ENCODE measurements at regions not wholly inside any gene's neighbourhood (a gene's known extent, or its start where the extent isn't known, plus 50 kb on each side); places are given as distances from the start of the nearest gene placed in this dataset.

DNA sequence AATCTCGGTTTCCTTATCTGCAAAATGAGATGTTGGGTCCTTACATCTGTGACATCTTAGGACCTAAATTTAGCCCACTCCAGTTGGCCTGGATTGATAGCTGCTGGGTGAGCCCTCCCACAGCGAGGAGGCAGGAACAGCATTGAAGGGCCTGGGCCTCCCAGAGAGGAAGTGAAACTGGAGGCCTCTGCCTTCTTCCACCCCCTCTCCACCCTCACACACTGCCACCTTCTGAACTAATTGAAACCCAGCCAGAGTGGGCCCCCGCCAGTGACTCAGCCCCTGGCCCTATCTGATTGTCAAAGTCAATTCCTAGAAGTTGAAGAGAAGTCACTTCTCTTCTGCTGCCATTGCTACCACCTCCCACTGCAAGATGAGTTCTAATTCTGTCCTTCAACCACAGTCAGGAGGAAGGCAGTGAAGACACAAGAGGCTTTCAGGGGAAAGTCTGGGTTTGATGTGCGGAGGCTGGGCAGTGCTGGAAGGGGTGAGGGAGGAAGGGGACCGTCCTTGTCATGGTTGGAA lies 55.2 kb upstream of the NEK6 start:
- no peak overlapping the region for H3K9ac ChIP-seq (ENCODE audit: control insufficient read depth, extremely low read depth, insufficient read depth, low read length)
- no peak overlapping the region for H3K4me2 ChIP-seq (ENCODE audit: control insufficient read depth, extremely low read depth, insufficient read depth, low read depth, low read length)
- no peak overlapping the region for H3K27ac ChIP-seq (ENCODE audit: control insufficient read depth, insufficient read depth, low read length)
- H3K27me3 ChIP-seq (ENCODE audit: control insufficient read depth, extremely low read depth, insufficient read depth, low read length), result peaks cover 14% of the 10 kb centered on the region
- no peak overlapping the region for H2AFZ ChIP-seq (ENCODE audit: control insufficient read depth, low read length)
- no peak overlapping the region for H3K4me3 ChIP-seq (ENCODE audit: control insufficient read depth in 2 of 3, extremely low read depth in 1 of 3, insufficient read depth in 2 of 3, low read depth in 1 of 3, low read length in 3 of 3)
- FAIRE-seq (no peak), DNase-seq (ENCODE audit: low read depth, low spot score) (no peak)
- H3K4me1 ChIP-seq (ENCODE audit: control insufficient read depth, extremely low read depth, insufficient read depth, low read length), result no peaks in the 10 kb centered on the region
- dilution Hi-C loops (cut with MboI; ENCODE audit: extremely low pct_ligation_motif_present, low sequenced_read_pairs), result no loop called here
- no peaks in the 10 kb centered on the region for H4K20me1 ChIP-seq (ENCODE audit: control insufficient read depth, extremely low read depth, insufficient read depth, low read length)
- no peaks in the 10 kb centered on the region for H3K79me2 ChIP-seq (ENCODE audit: control insufficient read depth, insufficient read depth, low read length)
- no peaks in the 10 kb centered on the region for H3K9me3 ChIP-seq (ENCODE audit: control insufficient read depth, low read depth, low read length)
- TF ChIP-seq CTCF (optimal IDR thresholded peaks at IDR 0.05 in 1 of 3, IDR thresholded peaks at IDR 0.05 in 1 of 3, conservative IDR thresholded peaks at IDR 0.05 in 1 of 3; ENCODE audit: extremely low read depth in 1 of 3, insufficient read depth in 2 of 3, low read length in 3 of 3) (no peak), EZH2 (IDR thresholded peaks at IDR 0.05; ENCODE audit: low read length) (no peak)
- H3K36me3 ChIP-seq (ENCODE audit: control insufficient read depth in 2 of 2, extremely low read depth in 1 of 2, insufficient read depth in 2 of 2, low read length in 2 of 2), result no peaks in the 10 kb centered on the region
- no peaks in the 10 kb centered on the region for H3K9me1 ChIP-seq (ENCODE audit: control insufficient read depth, extremely low read depth, insufficient read depth, low read length)

DNA sequence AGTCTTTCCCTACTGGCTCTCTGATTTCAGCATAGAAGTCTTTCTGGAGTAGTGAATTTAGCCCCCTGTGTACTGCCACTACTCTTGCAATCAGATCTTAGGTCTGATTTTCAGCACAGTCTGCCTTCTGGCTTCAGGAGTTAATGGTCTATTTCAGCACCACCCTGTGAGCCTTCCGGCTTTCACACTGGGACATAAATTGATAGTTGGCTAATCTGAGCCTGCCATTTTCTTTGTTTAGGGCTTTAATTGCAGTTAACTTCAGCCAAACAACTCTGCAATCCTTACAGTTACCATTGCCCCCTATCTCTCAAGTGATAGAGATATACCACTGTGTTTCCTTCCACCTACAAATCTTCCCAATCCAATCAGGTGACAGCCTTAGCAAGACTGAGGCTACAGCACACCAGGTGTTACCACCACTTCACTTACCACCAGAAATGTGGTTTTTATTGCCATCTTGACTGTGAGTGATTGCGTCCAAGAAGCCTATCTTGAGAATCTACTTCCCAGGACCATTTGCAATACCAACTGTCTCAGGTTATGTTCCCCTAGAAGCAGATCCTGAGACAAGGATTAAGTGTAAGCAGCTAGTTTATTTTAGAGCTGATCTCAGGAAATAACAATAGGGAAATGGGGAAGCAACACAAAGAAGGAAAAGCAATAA lies 51.9 kb upstream of the NEK6 start:
- peaks cover 10% of the 10 kb centered on the region for H3K27me3 ChIP-seq (ENCODE audit: control insufficient read depth, extremely low read depth, insufficient read depth, low read length)
- H3K9ac ChIP-seq (ENCODE audit: control insufficient read depth, extremely low read depth, insufficient read depth, low read length), result no peak overlapping the region
- no peaks in the 10 kb centered on the region for H4K20me1 ChIP-seq (ENCODE audit: control insufficient read depth, extremely low read depth, insufficient read depth, low read length)
- DNase-seq (ENCODE audit: low read depth, low spot score), result no peak
- H3K4me2 ChIP-seq (ENCODE audit: control insufficient read depth, extremely low read depth, insufficient read depth, low read depth, low read length), result no peak overlapping the region
- no peaks in the 10 kb centered on the region for H3K9me1 ChIP-seq (ENCODE audit: control insufficient read depth, extremely low read depth, insufficient read depth, low read length)
- no peaks in the 10 kb centered on the region for H3K36me3 ChIP-seq (ENCODE audit: control insufficient read depth in 2 of 2, extremely low read depth in 1 of 2, insufficient read depth in 2 of 2, low read length in 2 of 2)
- no peak for TF ChIP-seq EZH2 (IDR thresholded peaks at IDR 0.05; ENCODE audit: low read length)
- no peak for TF ChIP-seq CTCF (optimal IDR thresholded peaks at IDR 0.05 in 1 of 3, IDR thresholded peaks at IDR 0.05 in 1 of 3, conservative IDR thresholded peaks at IDR 0.05 in 1 of 3; ENCODE audit: extremely low read depth in 1 of 3, insufficient read depth in 2 of 3, low read length in 3 of 3)
- H3K27ac ChIP-seq (ENCODE audit: control insufficient read depth, insufficient read depth, low read length), result no peak overlapping the region
- H3K9me3 ChIP-seq (ENCODE audit: control insufficient read depth, low read depth, low read length), result no peaks in the 10 kb centered on the region
- no peak for FAIRE-seq
- H2AFZ ChIP-seq (ENCODE audit: control insufficient read depth, low read length), result no peak overlapping the region
- dilution Hi-C loops (cut with MboI; ENCODE audit: extremely low pct_ligation_motif_present, low sequenced_read_pairs), result no loop called here
- no peaks in the 10 kb centered on the region for H3K79me2 ChIP-seq (ENCODE audit: control insufficient read depth, insufficient read depth, low read length)
- no peaks in the 10 kb centered on the region for H3K4me1 ChIP-seq (ENCODE audit: control insufficient read depth, extremely low read depth, insufficient read depth, low read length)
- no peak overlapping the region for H3K4me3 ChIP-seq (ENCODE audit: control insufficient read depth in 2 of 3, extremely low read depth in 1 of 3, insufficient read depth in 2 of 3, low read depth in 1 of 3, low read length in 3 of 3)

Data from keratinocyte (primary cell).